Astrocyte of the cerebellum (primary cell): ENCODE measurements at regions not wholly inside any gene's neighbourhood (a gene's known extent, or its start where the extent isn't known, plus 50 kb on each side); places are given as distances from the start of the nearest gene placed in this dataset.

Experiments used
- DNase-seq: peaks from one replicate; pipeline ENCODE4 v3.0.0-alpha.2; 2011; ENCODE audit warnings: low read depth
- H3K4me3 ChIP-seq: 2 replicates; pipeline ENCODE4 v1.5.1; 2011; ENCODE audit warnings: mild to moderate bottlenecking, low read depth, low read length, moderate library complexity
- CTCF ChIP-seq: IDR thresholded peaks from 2 replicates; pipeline ENCODE4 v1.5.1; 2012; ENCODE audit warnings: low read length, low read depth, moderate library complexity, mild to moderate bottlenecking; ENCODE audit errors: missing control alignments
- in situ Hi-C: cut with HindIII; loops from 2 replicates; pipeline ENCODE4 v1.10.0; 2017; ENCODE audit warnings: low sequenced_read_pairs

GRCh38 chr2:41779888-41780287 is 267.9 kb upstream of the PKDCC start:
- no peak for DNase-seq
- H3K4me3 ChIP-seq, result no peak overlapping the region
- in situ Hi-C loops, result no loop called here
- no peak for TF ChIP-seq CTCF

GRCh38 chr2:41782306-41783158 is 265.3 kb upstream of the PKDCC start:
- DNase-seq, result peak; percentile 20
- in situ Hi-C loops, result no loop called here
- peak; percentile 70 for TF ChIP-seq CTCF

GRCh38 chr2:41784496-41784895 is 263.3 kb upstream of the PKDCC start:
- in situ Hi-C loops, result no loop called here
- no peak for DNase-seq
- no peak for TF ChIP-seq CTCF
- no peak overlapping the region for H3K4me3 ChIP-seq

More at GRCh38 chr2:41782306-41783158, 265.3 kb upstream of the PKDCC start:
- H3K4me3 ChIP-seq, result no peak overlapping the region

GRCh38 chr2:41785251-41786022 is 262.4 kb upstream of the PKDCC start:
- DNase-seq, result no peak
- in situ Hi-C loops, result no loop called here
- TF ChIP-seq CTCF, result no peak
- H3K4me3 ChIP-seq, result no peak overlapping the region

GRCh38 chr2:41791523-41791922 is 256.3 kb upstream of the PKDCC start:
- no peak overlapping the region for H3K4me3 ChIP-seq
- DNase-seq, result peak; percentile 15
- in situ Hi-C loops, result no loop called here
- no peak for TF ChIP-seq CTCF

GRCh38 chr2:41803361-41803760 is 244.5 kb upstream of the PKDCC start:
- no peak overlapping the region for H3K4me3 ChIP-seq
- in situ Hi-C loops, result no loop called here
- no peak for TF ChIP-seq CTCF
- no peak for DNase-seq
